Erythroblast (primary cell): ENCODE measurements at regions not wholly inside any gene's neighbourhood (a gene's known extent, or its start where the extent isn't known, plus 50 kb on each side); places are given as distances from the start of the nearest gene placed in this dataset.

ENCODE experiments used
- GATA1 ChIP-seq: IDR thresholded peaks from 2 replicates; pipeline ENCODE4 v1.6.1; 2011; ENCODE audit warnings: low read depth, mild to moderate bottlenecking, control low read depth, low read length, moderate library complexity
- POLR2A ChIP-seq: IDR thresholded peaks from 2 replicates; pipeline ENCODE4 v1.6.1; 2011; ENCODE audit warnings: mild to moderate bottlenecking, low read length

DNA sequence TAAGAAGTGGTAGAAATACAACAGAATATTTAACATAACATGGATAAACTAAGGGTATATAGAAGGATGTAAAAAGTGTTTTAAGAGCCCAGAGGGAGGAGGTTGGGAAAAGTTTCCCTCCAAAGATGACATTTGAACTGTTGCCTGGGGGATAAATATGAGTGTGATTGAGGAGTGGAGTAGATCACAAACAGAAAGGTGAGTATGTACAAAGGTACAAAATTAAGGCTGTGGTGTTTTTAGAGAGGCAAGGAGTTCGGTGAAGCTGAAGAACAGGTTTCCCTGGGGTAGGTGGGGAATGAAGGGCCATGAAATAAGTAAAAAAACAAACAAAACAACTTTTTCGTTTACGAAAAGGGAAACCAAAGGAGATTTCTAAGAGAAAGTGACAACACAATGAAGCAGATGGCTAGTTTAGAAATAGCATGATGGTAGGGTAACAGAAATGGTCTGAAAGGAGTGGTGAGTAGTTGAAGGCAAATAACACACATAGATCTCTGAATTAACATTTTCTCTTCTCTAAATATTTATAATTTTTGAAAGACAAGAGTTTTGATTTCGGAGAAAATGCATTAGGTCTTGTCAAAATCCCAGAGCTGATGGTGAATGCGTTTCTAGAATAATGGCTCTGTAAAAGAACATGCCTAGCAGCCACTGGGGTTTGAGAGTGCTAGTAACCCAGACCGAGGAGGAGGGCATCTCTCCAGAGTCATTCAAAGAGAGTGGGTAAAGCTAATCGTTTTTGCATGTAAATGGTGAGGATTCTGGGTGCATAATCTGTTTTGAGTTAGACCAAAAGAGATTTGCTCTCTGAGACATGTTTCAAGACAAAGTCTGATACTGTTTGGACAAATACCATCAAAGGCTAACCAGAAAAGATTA lies 240.4 kb upstream of the DCN start:
- no peak for TF ChIP-seq POLR2A
- no peak for TF ChIP-seq GATA1
